ENCODE measurements at regions not wholly inside any gene's neighbourhood (a gene's known extent, or its start where the extent isn't known, plus 50 kb on each side); places are given as distances from the start of the nearest gene placed in this dataset.
"Not testable (repeated sequence)": the region's sequence is repeated elsewhere in the genome, so short reads cannot be mapped to it uniquely, and the experiment has no call there.

DNA sequence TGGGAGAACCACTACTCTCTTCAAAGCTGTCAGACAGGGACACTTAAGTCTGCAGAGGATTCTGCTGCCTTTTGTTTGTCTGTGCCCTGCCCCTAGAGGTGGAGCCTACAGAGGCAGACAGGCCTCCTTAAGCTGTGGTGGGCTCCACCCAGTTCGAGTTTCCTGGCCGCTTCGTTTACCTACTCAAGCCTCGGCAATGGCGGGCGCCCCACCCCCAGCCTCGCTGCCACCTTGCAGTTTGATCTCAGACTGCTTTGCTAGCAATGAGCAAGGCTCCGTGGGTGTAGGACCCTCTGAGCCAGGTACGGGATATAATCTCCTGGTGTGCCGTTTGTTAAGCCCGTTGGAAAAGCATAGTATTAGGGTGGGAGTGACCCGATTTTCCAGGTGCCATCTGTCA, 267.9 kb upstream of the GRAMD2B start:
- not testable (repeated sequence) for H3K4me3 ChIP-seq (ENCODE audit: low read depth, low read length); DNase-seq (ENCODE audit: low read depth)

GRCh38 chr5:126166368-126166767, 256.8 kb upstream of the GRAMD2B start:
- no peak for DNase-seq (ENCODE audit: low read depth)
- H3K4me3 ChIP-seq (ENCODE audit: low read depth, low read length), result no peak overlapping the region

- no peak for DNase-seq (ENCODE audit: low read depth)
- no peak overlapping the region for H3K4me3 ChIP-seq (ENCODE audit: low read depth, low read length)
These were observed 254.4 kb upstream of the GRAMD2B start for GRCh38 chr5:126168785-126169184.

GRCh38 chr5:126171916-126172315, 251.3 kb upstream of the GRAMD2B start:
- no peak for DNase-seq (ENCODE audit: low read depth)
- H3K4me3 ChIP-seq (ENCODE audit: low read depth, low read length), result no peak overlapping the region

DNA sequence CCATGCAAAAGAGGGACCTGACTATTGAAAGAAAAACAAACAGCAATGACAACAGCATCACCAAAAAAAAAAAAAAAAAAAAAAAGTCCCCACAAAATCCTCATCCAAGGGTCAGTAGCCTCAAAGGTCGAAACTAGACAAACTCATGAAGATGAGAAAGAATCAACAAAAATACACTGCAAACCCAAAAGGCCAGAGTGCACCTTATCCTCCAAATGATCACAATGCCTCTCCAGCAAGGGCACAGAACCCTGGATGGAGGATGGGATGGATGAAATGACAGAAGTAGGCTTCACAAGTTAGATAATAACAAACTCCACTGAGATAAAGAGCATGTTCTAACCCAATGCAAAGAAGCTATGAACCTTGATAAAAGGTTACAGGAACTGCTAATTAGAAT, 250.4 kb upstream of the GRAMD2B start:
- no peak for DNase-seq (ENCODE audit: low read depth)
- no peak overlapping the region for H3K4me3 ChIP-seq (ENCODE audit: low read depth, low read length)

DNA sequence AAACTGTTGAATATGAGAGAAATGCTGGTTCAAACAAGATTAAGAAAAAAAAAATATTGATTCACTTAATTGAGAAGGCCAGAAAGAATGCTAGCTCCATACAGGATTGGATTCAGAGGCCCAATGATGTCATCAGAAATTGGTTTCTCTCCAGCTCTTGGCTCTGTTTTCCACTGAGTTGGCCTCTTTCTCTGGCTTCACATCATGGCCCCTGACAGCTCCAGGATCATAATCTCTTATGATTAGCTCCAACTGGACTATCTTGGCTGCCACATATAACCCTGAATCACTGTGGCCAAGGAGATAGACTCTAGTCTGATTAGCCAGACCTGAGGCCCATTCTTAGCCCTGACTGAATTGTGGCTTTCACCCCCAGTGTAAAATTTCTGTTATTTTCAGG, 244.7 kb upstream of the GRAMD2B start:
- no peak overlapping the region for H3K4me3 ChIP-seq (ENCODE audit: low read depth, low read length)
- DNase-seq (ENCODE audit: low read depth), result peak; percentile 44

DNA sequence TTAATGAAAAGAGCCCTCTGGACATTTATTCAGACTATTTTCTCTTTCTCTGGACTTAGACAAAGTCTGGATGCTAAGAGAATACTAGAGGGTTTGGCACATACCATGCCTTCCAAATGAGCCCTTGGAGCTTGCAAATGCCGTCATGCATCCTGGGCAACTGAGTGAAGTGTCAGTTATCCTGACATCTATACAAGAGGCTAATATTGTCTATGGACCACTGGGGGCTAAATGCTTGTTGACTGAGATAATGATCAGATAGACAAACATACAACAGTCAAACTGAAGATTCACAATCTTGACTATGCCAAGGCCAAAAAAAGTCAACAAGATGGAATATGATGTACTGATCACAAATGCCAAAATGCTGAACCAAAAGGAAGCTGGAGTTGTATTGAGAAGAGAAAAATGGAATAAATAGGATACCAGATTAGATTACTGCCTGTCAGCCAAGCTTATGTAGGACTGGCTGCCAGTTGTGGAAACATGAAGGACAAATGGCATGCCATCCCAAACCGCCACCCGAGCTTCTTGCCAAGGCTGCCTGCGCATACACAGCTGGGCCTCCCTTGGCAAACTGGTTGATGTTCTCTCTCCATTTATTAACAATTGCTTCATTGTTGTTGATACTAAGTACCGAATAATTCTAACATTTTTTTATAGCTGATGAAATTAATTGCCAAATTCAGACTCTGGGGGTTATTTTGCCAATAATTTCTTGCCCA, 240.1 kb upstream of the GRAMD2B start:
- H3K4me3 ChIP-seq (ENCODE audit: low read depth, low read length), result no peak overlapping the region
- DNase-seq (ENCODE audit: low read depth), result no peak

- no peak overlapping the region for H3K4me3 ChIP-seq (ENCODE audit: low read depth, low read length)
- no peak for DNase-seq (ENCODE audit: low read depth)
These were observed 238.7 kb upstream of the GRAMD2B start for GRCh38 chr5:126184474-126184873.

- no peak for DNase-seq (ENCODE audit: low read depth)
- no peak overlapping the region for H3K4me3 ChIP-seq (ENCODE audit: low read depth, low read length)
These were observed 237.0 kb upstream of the GRAMD2B start for GRCh38 chr5:126186210-126186609.

DNA sequence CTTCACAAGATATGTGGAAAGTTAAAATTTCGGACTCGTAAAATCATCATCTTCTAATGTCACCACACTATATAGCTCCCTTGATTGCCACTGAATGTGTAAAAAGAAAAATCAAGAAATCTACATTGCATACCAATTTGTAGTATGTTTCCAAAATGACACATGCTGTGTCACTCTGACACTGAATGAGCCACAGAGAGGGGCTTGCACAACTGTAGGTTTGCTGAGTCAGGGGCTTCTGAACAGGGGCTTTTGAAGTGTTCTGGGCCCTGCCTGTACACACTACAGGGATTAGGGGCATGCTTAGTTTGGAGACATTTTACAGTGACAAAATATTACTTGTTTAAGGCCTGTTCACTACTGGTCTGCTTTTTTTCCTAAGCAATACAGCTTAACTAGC, 234.4 kb upstream of the GRAMD2B start:
- no peak overlapping the region for H3K4me3 ChIP-seq (ENCODE audit: low read depth, low read length)
- no peak for DNase-seq (ENCODE audit: low read depth)

DNA sequence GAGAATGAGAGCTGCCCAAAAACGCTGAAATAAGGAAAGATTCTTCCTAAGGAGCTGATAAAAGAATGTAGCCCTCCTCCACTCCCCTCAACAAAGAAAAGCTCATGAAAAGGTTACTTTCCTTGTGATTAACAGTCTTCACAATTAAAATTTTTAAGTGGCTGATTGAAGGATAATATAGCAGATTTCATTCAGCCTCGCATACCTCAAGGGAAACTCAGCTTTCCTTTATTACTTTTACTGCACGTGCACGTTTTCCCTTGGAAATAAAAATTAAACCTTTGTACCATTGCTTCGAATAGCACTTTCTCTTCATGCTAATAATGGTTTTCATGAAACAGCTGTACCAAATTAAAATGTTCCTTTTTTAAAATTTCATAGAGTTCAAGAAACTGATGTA, 234.0 kb upstream of the GRAMD2B start:
- H3K4me3 ChIP-seq (ENCODE audit: low read depth, low read length), result no peak overlapping the region
- DNase-seq (ENCODE audit: low read depth), result no peak

- no peak for DNase-seq (ENCODE audit: low read depth)
These were observed 233.3 kb upstream of the GRAMD2B start for GRCh38 chr5:126189862-126190261.

DNA sequence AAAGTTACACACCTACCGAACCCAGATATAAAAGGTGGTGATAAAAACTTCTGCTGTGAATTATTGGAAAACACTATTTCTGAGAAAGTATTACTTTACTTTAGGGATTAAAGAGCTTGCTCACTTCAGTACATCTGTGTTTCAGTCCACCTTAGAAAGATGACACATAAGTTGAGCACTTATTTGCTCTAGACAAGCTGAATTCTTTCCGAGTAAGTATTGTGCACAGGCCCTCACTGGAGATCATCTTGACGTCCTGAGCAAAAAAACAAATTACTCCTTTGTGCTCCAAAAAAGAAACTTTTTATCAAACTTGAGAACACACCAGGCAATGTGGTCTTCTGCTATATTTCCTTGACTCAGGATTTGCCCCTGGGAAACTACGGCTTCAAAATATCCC, 231.0 kb upstream of the GRAMD2B start:
- DNase-seq (ENCODE audit: low read depth), result no peak
- H3K4me3 ChIP-seq (ENCODE audit: low read depth, low read length), result no peak overlapping the region

More at GRCh38 chr5:126189862-126190261, 233.3 kb upstream of the GRAMD2B start:
- H3K4me3 ChIP-seq (ENCODE audit: low read depth, low read length), result no peak overlapping the region

GRCh38 chr5:126195410-126196100, 227.7 kb upstream of the GRAMD2B start:
- no peak overlapping the region for H3K4me3 ChIP-seq (ENCODE audit: low read depth, low read length)
- DNase-seq (ENCODE audit: low read depth), result no peak

- DNase-seq (ENCODE audit: low read depth), result no peak
- H3K4me3 ChIP-seq (ENCODE audit: low read depth, low read length), result no peak overlapping the region
These were observed 224.7 kb upstream of the GRAMD2B start for GRCh38 chr5:126198531-126198930.

- H3K4me3 ChIP-seq (ENCODE audit: low read depth, low read length), result no peak overlapping the region
- no peak for DNase-seq (ENCODE audit: low read depth)
These were observed 223.7 kb upstream of the GRAMD2B start for GRCh38 chr5:126199467-126199866.

DNA sequence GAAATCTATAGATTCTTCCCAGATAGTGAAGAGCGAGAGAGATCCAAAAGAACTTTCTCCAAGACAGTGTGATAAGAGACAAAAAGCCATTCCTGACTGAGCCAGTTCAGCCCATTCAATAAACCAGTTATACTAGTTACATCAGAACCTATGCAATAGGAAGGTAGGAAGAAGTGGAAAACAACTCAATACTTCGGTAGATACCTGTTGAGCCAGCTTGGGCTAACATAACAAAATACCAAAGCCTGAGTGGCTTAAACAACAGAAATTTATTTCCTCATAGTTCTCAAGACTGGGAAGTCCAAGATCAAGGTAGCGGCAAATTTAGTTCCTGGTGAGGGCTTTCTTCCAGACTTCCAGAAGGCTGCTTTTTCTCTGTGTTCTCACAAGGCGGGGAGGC, 214.5 kb upstream of the GRAMD2B start:
- DNase-seq (ENCODE audit: low read depth), result no peak
- H3K4me3 ChIP-seq (ENCODE audit: low read depth, low read length), result no peak overlapping the region

DNA sequence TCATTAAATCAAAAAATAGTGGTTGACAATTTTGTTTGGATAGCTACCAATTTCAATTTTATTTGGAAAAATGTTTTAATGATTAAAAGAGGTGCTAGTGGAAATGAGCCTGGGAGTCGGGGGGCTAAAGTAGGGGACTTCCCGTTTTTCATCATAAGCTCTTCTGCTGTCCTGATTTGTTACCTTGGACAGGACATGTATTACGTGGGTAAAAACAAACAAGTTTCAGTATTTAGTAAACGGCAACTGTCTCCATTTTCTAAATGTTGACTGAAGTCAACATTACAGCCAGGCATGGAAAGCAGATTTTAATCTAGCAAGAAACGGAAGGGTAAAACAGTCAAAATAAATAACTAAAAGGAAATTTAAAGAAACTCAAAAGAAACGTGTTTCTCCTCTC, 212.3 kb upstream of the GRAMD2B start:
- no peak for DNase-seq (ENCODE audit: low read depth)

GRCh38 chr5:126219616-126220015, 203.6 kb upstream of the GRAMD2B start:
- H3K4me3 ChIP-seq (ENCODE audit: low read depth, low read length), result no peak overlapping the region
- DNase-seq (ENCODE audit: low read depth), result no peak

More for the DNA sequence above, 212.3 kb upstream of the GRAMD2B start:
- H3K4me3 ChIP-seq (ENCODE audit: low read depth, low read length), result no peak overlapping the region

DNA sequence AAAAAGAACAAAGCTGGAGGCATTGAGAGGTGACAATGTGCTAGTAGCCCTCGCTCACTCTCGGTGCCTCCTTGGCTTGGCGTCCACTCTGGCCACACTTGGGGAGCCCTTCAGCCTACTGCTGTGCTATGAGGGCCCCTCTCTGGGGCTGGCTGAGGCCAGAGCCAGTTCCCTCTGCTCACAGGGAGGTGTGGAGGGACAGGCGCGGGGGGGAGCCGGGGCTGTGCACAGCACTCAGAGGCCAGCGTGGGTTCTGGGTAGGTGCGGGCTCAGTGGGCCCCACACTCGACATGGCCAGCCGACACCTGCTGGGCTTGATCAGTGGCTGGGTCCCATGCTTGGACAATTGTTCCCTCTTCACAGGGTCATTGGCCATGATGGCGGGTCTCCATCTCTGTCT, 202.5 kb upstream of the GRAMD2B start:
- no peak overlapping the region for H3K4me3 ChIP-seq (ENCODE audit: low read depth, low read length)
- no peak for DNase-seq (ENCODE audit: low read depth)

DNA sequence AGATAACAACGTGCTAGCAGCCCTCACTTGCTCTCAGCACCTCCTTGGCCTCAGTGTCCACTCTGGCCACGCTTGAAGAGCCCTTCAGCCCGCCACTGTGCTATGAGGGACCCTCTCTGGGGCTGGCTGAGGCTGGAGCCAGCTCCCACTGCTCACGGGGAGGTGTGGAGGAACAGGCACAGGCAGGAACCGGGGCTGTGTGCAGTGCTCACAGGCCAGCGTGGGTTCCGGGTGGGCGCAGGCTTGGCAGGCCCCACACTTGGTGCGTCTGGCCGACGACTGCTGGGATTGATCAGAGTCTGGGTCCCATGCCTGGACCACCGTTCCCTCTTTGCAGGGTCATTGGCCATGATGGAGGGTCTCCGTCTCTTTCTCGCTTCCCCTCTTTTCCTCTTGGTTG, 194.3 kb upstream of the GRAMD2B start:
- no peak for DNase-seq (ENCODE audit: low read depth)

More for the DNA sequence above, 194.3 kb upstream of the GRAMD2B start:
- no peak overlapping the region for H3K4me3 ChIP-seq (ENCODE audit: low read depth, low read length)

Data from skeletal muscle cell (primary cell).